HCT116 (cell line): ENCODE measurements at regions not wholly inside any gene's neighbourhood (a gene's known extent, or its start where the extent isn't known, plus 50 kb on each side); places are given as distances from the start of the nearest gene placed in this dataset.

ENCODE experiments used
- ATAC-seq: fragments of 200-7000 bp; cut with Tn5 transposase; 2 replicates; pipeline ENCODE4 v1.9.1; 2020; ENCODE audit warnings: mild to moderate bottlenecking, moderate library complexity
- BruUV-seq: library from RNA; stranded (reverse); fragments of 400-500 nt; replicated peaks from 2 replicates; lab custom pipeline; 2021; lab: Mats Ljungman, UMichigan
- CTCF ChIA-PET: fragments of 300-600 bp; sonication (Branson Sonifier 250); formaldehyde crosslinking; loops from one replicate; lab custom pipeline; 2021; ENCODE audit warnings: antibody characterized with exemption; lab: Charles Lee
- POLR2A ChIA-PET: fragments of 300-600, 350-600 bp; sonication (Branson Sonifier 250); formaldehyde crosslinking; loops from one replicate; lab custom pipeline; 2021; ENCODE audit warnings: antibody characterized with exemption; lab: Charles Lee
- RAD21 ChIA-PET, 2 experiments: fragments of 300-600 bp; sonication (Branson Sonifier 250); formaldehyde crosslinking; loops; one replicate each; lab custom pipeline; 2023; ENCODE audit warnings: low total read pairs in 2 of 2; ENCODE audit not compliant: uncharacterized antibody in 2 of 2, unreplicated experiment in 2 of 2, low non-redundant PET in 1 of 2; lab: Charles Lee
- DNase-seq: peaks from one replicate; pipeline ENCODE4 v3.0.0-alpha.2; 2010; ENCODE audit warnings: low read depth, low spot score
- H2AFZ ChIP-seq: fragments of 200-600 bp; shearing (Covaris generic), sonication (generic); 2 replicates; pipeline ENCODE4 v1.6.1; 2017; ENCODE audit warnings: low read depth, mixed run types, mixed read lengths, antibody characterized with exemption, low read length; ENCODE audit not compliant: poor library complexity, severe bottlenecking
- H3K27ac ChIP-seq: 2 replicates; pipeline ENCODE4 v1.5.1; 2012; ENCODE audit warnings: low read depth, low read length
- H3K27me3 ChIP-seq: fragments of 200-600 bp; sonication (generic); 2 replicates; pipeline ENCODE4 v1.6.1; 2016; ENCODE audit warnings: mixed run types, low read length, mixed read lengths; ENCODE audit not compliant: insufficient read depth
- H3K36me3 ChIP-seq, 2 experiments: fragments of 200-500 bp in 1 of 2; fragments of 200-600 bp in 1 of 2; sonication (Bioruptor generic) in 1 of 2; sonication (generic) in 1 of 2; 2 replicates each; pipeline versions ENCODE4 v1.5.1 to v1.6.1; 2014 to 2016; ENCODE audit warnings: low read length in 2 of 2, inconsistent platforms in 1 of 2, mixed read lengths in 1 of 2, mixed run types in 1 of 2; ENCODE audit not compliant: insufficient read depth in 2 of 2, control insufficient read depth in 1 of 2
- H3K4me1 ChIP-seq, 2 experiments: fragments of 200-600 bp in 1 of 2; sonication (generic) in 1 of 2; 2 replicates each; pipeline versions ENCODE4 v1.5.1 to v1.6.1; 2012 to 2017; ENCODE audit warnings: low read length in 2 of 2, inconsistent platforms in 1 of 2, mild to moderate bottlenecking in 1 of 2, mixed read lengths in 1 of 2, mixed run types in 1 of 2, moderate library complexity in 1 of 2; ENCODE audit not compliant: insufficient read depth in 2 of 2, control insufficient read depth in 1 of 2
- H3K4me2 ChIP-seq: fragments of 200-600 bp; sonication (generic); 2 replicates; pipeline ENCODE4 v1.6.1; 2017; ENCODE audit warnings: mixed run types, low read length, mixed read lengths
- H3K4me3 ChIP-seq, 2 experiments: fragments of 200-600 bp in 1 of 2; sonication (generic) in 1 of 2; replicated peaks in 1 of 2; 2 replicates each; pipeline ENCODE4 v1.5.1; 2011 to 2016; ENCODE audit warnings: low read length in 2 of 2, control low read depth in 1 of 2, low read depth in 1 of 2, mild to moderate bottlenecking in 1 of 2, mixed read lengths in 1 of 2, mixed run types in 1 of 2
- H3K79me2 ChIP-seq: fragments of 200-600 bp; sonication (generic); 2 replicates; pipeline ENCODE4 v1.6.1; 2017; ENCODE audit warnings: mild to moderate bottlenecking, mixed run types, low read length, moderate library complexity, mixed read lengths; ENCODE audit not compliant: insufficient read depth
- H3K9ac ChIP-seq: fragments of 200-600 bp; sonication (generic); 2 replicates; pipeline ENCODE4 v1.6.1; 2016; ENCODE audit warnings: low read length, mixed read lengths
- H3K9me2 ChIP-seq: fragments of 200-600 bp; sonication (generic), shearing (Covaris generic); 2 replicates; pipeline ENCODE4 v1.6.1; 2017; ENCODE audit warnings: mixed run types, mild to moderate bottlenecking, moderate library complexity; ENCODE audit not compliant: insufficient read depth
- H3K9me3 ChIP-seq, 2 experiments: fragments of 200-500 bp in 1 of 2; fragments of 200-600 bp in 1 of 2; sonication (Bioruptor generic) in 1 of 2; sonication (generic) in 1 of 2; 2 replicates each; pipeline ENCODE4 v1.6.1; 2014 to 2017; ENCODE audit warnings: low read length in 2 of 2, mixed read lengths in 2 of 2, inconsistent platforms in 1 of 2, low read depth in 1 of 2, mild to moderate bottlenecking in 1 of 2, mixed run types in 1 of 2, moderate library complexity in 1 of 2; ENCODE audit not compliant: control insufficient read depth in 1 of 2, insufficient read depth in 1 of 2
- H4K20me1 ChIP-seq: fragments of 200-600 bp; sonication (generic), shearing (Covaris generic); 2 replicates; pipeline ENCODE4 v1.6.1; 2017; ENCODE audit warnings: mixed run types, mild to moderate bottlenecking, moderate library complexity; ENCODE audit not compliant: insufficient read depth
- CBX3 ChIP-seq: IDR thresholded peaks from 2 replicates; pipeline ENCODE4 v1.6.1; 2012; ENCODE audit warnings: low read depth
- CEBPB ChIP-seq: IDR thresholded peaks from 2 replicates; pipeline ENCODE4 v1.6.1; 2012; ENCODE audit warnings: low read depth
- CTCF ChIP-seq, 3 experiments: fragments of 200-600 bp in 1 of 3; sonication (generic) in 1 of 3; IDR thresholded peaks in 2 of 3; conservative IDR thresholded peaks in 1 of 3; 2 replicates each; pipeline ENCODE4 v1.5.1; 2012 to 2017; ENCODE audit warnings: low read depth in 2 of 3, low read length in 2 of 3, antibody characterized with exemption in 1 of 3, borderline replicate concordance in 1 of 3, control low read depth in 1 of 3, mild to moderate bottlenecking in 1 of 3, mixed read lengths in 1 of 3, mixed run types in 1 of 3, moderate library complexity in 1 of 3; ENCODE audit not compliant: insufficient read depth in 1 of 3
- EGR1 ChIP-seq: IDR thresholded peaks from 2 replicates; pipeline ENCODE4 v1.6.1; 2012; ENCODE audit warnings: low read depth
- ELF1 ChIP-seq: IDR thresholded peaks from 2 replicates; pipeline ENCODE4 v1.6.1; 2012; ENCODE audit warnings: low read depth, borderline replicate concordance
- EZH2 ChIP-seq: fragments of 200-600 bp; sonication (generic); IDR thresholded peaks from 2 replicates; pipeline ENCODE4 v1.6.1; 2017; ENCODE audit warnings: antibody characterized with exemption, mixed run types
- EZH2phosphoT487 ChIP-seq: fragments of 200-600 bp; IDR thresholded peaks from 2 replicates; pipeline ENCODE4 v1.6.1; 2018; ENCODE audit warnings: antibody characterized with exemption, borderline replicate concordance
- FOSL1 ChIP-seq: IDR thresholded peaks from 2 replicates; pipeline ENCODE4 v1.6.1; 2012; ENCODE audit warnings: low read depth
- POLR2A ChIP-seq: IDR thresholded peaks from 2 replicates; pipeline ENCODE4 v1.7.0; 2011; ENCODE audit warnings: borderline replicate concordance; ENCODE audit not compliant: insufficient read depth, insufficient read length; ENCODE audit errors: extremely low read depth
- POLR2AphosphoS5 ChIP-seq: IDR thresholded peaks from 2 replicates; pipeline ENCODE4 v1.6.1; 2011; ENCODE audit warnings: mild to moderate bottlenecking, low read depth, low read length, moderate library complexity
- SIN3A ChIP-seq: IDR thresholded peaks from 2 replicates; pipeline ENCODE4 v1.6.1; 2012; ENCODE audit warnings: low read depth
- SP1 ChIP-seq: IDR thresholded peaks from 2 replicates; pipeline ENCODE4 v1.6.1; 2012; ENCODE audit warnings: low read depth
- YY1 ChIP-seq: IDR thresholded peaks from 2 replicates; pipeline ENCODE4 v1.6.1; 2011; ENCODE audit warnings: low read length, low read depth, moderate library complexity, mild to moderate bottlenecking; ENCODE audit not compliant: insufficient replicate concordance; ENCODE audit errors: extremely low read depth
- ZNF274 ChIP-seq: fragments of 200-500 bp; sonication (Bioruptor generic); IDR thresholded peaks from 2 replicates; pipeline ENCODE4 v1.6.1; 2014; ENCODE audit warnings: mild to moderate bottlenecking, low read depth, low read length, inconsistent platforms
- intact Hi-C: fragments of 100-400 bp; cut with micrococcal nuclease; formaldehyde crosslinking; loops from 2 replicates; pipeline ENCODE4 v1.10.0; 2022
- TF ChIP-seq, protein P1 (sequence below): IDR thresholded peaks from 2 replicates; pipeline ENCODE4 v1.6.1; 2012

GRCh38 chr9:93859431-93860215, 95.5 kb downstream of the BARX1 start:
- intact Hi-C loops, result no loop called here
- peak; percentile 83 for ATAC-seq
- H3K4me3 ChIP-seq, result no peak overlapping the region
- H3K36me3 ChIP-seq, result no peaks in the 10 kb centered on the region
- no peak for DNase-seq
- BruUV-seq, result no TSS peak
- no peaks in the 10 kb centered on the region for H4K20me1 ChIP-seq
- H3K9me2 ChIP-seq, result no peaks in the 10 kb centered on the region
- RAD21 ChIA-PET, result no interaction called here
- no peaks in the 10 kb centered on the region for H3K4me1 ChIP-seq
- no peaks in the 10 kb centered on the region for H3K79me2 ChIP-seq
- CTCF ChIA-PET, result interaction anchor here (0.6 to 0.8 kb wide), 2 partner anchors 70 to 109 kb away, joined by 3 read pairs; no protein-coding TSS in a partner anchor
- TF ChIP-seq CTCF (IDR thresholded peaks at IDR 0.05 in 2 of 3, conservative IDR thresholded peaks at IDR 0.05 in 1 of 3; ENCODE audit: borderline replicate concordance in 1 of 3, insufficient read depth in 1 of 3, low read depth in 2 of 3, low read length in 2 of 3), result peak; percentile 10 to 39 (median 37); a peak in 4 of 6 replicates
- TF ChIP-seq POLR2A, result no peak
- no peak for TF ChIP-seq YY1
- no peak overlapping the region for H2AFZ ChIP-seq
- H3K9ac ChIP-seq, result no peak overlapping the region
- POLR2A ChIA-PET, result no interaction called here
- no peaks in the 10 kb centered on the region for H3K9me3 ChIP-seq
- peaks cover 22% of the 10 kb centered on the region for H3K27me3 ChIP-seq
- no peak overlapping the region for H3K27ac ChIP-seq
- no peak overlapping the region for H3K4me2 ChIP-seq

- H3K9me2 ChIP-seq, result no peaks in the 10 kb centered on the region
- DNase-seq (no peak), ATAC-seq (no peak)
- H3K27me3 ChIP-seq, result peaks cover 22% of the 10 kb centered on the region
- no peaks in the 10 kb centered on the region for H4K20me1 ChIP-seq
- H3K36me3 ChIP-seq, result no peaks in the 10 kb centered on the region
- no peak overlapping the region for H3K27ac ChIP-seq
- ChIA-PET RAD21 (no interaction called here), CTCF (no interaction called here), POLR2A (no interaction called here)
- BruUV-seq, result no TSS peak
- H3K79me2 ChIP-seq, result no peaks in the 10 kb centered on the region
- H3K9ac ChIP-seq, result no peak overlapping the region
- intact Hi-C loops, result no loop called here
- no peak overlapping the region for H2AFZ ChIP-seq
- H3K9me3 ChIP-seq, result no peaks in the 10 kb centered on the region
- H3K4me3 ChIP-seq, result no peak overlapping the region
- H3K4me2 ChIP-seq, result no peak overlapping the region
- H3K4me1 ChIP-seq, result no peaks in the 10 kb centered on the region
- TF ChIP-seq, protein P1, sequence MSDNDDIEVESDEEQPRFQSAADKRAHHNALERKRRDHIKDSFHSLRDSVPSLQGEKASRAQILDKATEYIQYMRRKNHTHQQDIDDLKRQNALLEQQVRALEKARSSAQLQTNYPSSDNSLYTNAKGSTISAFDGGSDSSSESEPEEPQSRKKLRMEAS, result no peak
- TF ChIP-seq YY1 (no peak), ZNF274 (no peak), CTCF (IDR thresholded peaks at IDR 0.05 in 2 of 3, conservative IDR thresholded peaks at IDR 0.05 in 1 of 3; ENCODE audit: borderline replicate concordance in 1 of 3, insufficient read depth in 1 of 3, low read depth in 2 of 3, low read length in 2 of 3) (no peak), SIN3A (no peak), EZH2 (no peak), CEBPB (no peak), POLR2AphosphoS5 (no peak), EZH2phosphoT487 (no peak), CBX3 (no peak), FOSL1 (no peak), ELF1 (no peak), SP1 (no peak), EGR1 (no peak)
These were observed 97.6 kb downstream of the BARX1 start for GRCh38 chr9:93857528-93857927.
